Putamen (tissue), 1 donor: ENCODE measurements at regions not wholly inside any gene's neighbourhood (a gene's known extent, or its start where the extent isn't known, plus 50 kb on each side); places are given as distances from the start of the nearest gene placed in this dataset.

Source experiments
- DNase-seq: peaks from one replicate; pipeline ENCODE4 v3.0.0-alpha.2; 2016; ENCODE audit warnings: low spot score

- no peak for DNase-seq
Observed at GRCh38 chr10:83935339-83935736, 204.0 kb upstream of the GHITM start.

GRCh38 chr10:83935911-83936310 lies 203.4 kb upstream of the GHITM start:
- no peak for DNase-seq

DNA sequence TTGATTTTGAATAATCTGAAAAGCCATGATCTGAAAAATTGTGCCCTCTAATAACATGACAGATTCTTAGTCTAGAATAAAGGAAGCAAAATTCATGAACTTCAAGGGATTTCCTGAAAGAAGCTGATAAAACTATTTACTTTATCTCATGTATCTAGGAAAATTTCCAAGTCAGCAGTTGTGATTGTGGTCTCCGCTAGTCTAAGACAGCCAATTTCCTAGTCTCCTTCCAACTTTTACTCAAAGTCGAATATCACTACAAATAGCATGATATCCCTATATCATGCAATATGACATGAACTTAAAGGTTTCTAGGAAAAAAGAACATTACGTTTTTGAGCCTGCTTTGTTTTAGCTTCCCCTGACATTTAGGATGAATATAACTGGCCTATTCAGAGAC lies 202.1 kb upstream of the GHITM start:
- DNase-seq: no peak

DNA sequence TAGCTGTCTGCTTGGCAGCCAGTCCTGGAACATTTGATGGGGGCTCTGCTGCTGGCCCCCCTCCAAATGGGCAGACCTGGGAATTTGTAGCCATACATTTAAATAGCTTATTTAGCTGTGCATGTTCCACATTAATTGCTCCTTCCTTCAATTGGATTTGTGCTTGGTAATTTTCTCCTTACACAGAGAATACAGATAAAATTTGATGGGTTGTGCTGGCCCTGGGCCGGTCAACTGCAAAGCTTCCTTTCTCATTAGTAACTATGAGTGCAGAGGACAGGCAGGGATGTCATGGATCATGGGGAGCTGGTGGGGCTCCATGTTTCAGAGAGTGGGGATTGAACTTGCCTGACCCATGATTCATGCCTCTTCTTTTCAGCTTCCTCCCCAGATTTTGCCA lies 201.5 kb upstream of the GHITM start:
- DNase-seq: no peak

DNA sequence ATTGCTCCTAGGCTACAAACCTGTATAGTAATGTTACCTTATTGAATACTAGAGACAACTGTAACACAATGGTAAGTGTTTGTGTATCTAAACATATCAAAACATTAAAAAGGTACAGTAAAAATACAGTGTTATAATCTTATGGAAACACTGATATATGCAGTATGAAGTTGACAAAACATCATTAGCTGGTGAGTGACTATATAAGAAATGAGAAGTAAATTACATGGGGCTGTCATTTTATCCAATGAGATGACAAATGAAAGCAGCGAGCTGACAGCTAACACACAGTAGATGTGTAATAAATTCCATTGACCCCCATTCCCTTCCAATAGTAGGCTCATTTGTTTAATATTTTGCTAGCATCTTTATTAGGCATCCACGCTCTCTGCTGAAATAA lies 198.1 kb upstream of the GHITM start:
- no peak for DNase-seq

DNA sequence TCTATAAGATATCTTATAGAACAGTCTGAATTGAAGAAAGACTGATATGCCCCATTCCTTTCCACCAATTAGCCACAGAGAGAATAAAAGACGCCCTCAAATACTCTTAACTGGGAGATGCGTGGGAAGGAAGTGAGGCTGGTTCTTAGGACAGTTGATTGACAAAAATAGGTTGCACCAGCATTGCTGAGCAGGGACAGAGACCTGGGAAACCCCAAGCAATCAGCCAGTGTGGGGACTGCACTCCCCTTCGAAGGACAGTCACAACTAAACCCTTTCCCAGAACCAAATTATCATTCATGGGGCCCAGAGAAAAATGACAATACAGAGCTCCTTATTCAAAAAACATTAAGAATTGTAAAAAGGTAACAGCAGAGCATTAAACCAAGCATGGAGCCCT lies 196.9 kb upstream of the GHITM start:
- no peak for DNase-seq

- no peak for DNase-seq
Observed at GRCh38 chr10:83943049-83943448, 196.3 kb upstream of the GHITM start.

DNA sequence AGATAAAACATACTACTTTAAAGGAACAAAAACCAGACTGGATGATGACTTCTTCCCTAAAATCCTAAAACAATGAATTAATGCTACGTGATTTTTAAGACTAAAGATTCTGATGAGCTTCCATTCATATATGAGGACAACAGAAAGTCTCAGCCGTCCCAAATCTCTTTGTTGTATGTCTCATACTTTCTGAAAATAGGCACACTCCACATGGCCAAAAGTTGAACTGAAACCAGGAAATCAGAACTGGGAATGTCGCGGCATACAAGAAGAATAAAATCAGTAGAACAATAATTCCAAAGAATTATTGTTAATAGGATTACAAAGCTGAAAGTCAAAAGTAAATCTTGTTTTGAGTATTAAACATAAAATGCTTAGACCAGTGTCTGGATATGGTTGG lies 195.4 kb upstream of the GHITM start:
- peak; percentile 14 for DNase-seq

DNA sequence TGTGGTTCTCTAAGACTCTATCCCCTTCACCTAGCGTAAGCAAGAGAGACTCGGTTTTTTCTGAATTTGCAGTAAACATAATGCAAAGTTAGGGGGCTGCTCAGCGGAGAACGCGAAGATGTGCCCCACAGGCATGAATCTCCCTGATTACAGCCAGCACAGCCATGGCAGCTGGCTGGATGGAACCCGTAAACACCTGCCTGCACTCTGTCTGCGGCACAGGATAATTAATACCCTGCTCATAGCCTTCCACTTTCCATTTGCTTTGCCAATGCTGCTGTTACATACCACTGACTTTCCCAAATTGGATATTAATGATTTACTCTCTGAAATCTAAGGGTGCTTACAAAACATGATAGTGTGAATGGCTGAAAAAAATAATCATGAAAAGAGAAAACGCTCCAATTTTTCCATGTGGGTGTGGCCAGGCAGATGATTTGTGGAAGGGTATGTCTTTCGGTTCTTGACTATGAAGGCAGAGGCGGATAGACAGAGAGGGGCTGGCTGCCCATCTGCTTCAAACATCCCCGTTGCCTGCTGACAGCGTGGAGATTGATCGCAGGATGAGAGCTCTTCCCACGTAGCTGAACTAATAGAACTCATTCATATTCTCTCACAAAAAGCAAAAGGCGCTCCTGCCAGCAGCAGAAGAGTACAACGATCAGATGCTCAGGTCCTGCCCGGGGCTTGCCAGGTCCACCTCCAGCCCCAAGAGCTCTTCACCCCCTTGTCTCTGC lies 193.2 kb upstream of the GHITM start:
- DNase-seq: no peak

DNA sequence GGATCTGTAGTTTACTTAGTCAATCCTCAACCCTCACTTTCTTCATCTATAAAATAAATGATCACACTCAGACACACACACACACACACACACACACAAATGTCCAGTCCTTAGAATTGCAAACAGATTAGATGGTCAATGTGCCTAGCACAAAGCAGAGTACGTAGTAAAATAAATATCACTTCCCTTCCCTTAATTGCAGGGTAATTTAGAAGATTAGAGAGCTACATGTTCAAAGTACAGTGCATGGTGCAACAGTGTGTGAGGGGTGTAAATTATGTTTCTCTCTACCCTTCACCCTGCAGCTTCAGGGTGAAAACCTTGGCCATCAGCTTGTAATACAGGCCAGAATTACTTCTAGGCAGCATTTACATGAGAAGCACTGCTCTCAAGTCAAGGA lies 187.0 kb upstream of the GHITM start:
- no peak for DNase-seq

- DNase-seq: no peak
Observed at GRCh38 chr10:83953589-83953988, 185.7 kb upstream of the GHITM start.

- no peak for DNase-seq
Observed at GRCh38 chr10:83954193-83954799, 185.0 kb upstream of the GHITM start.

DNA sequence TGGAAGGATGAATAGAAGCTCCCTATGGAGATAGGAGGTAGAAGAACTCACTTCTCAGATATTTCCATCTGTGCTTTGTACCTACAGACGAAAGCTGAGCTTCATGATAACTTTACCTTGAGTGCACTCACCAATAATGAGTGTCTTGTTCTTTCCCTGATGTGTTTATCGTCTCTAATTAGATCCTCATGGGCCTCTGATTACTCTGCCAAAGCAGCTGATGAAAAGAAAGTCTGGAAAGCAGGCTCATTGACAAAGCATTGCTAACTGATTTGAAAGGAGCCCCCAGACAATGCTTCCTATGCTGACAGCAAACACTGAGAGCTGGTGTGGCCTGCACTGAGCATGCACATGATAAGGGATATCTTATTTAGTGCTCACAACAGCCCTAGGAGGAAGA lies 183.9 kb upstream of the GHITM start:
- no peak for DNase-seq

DNA sequence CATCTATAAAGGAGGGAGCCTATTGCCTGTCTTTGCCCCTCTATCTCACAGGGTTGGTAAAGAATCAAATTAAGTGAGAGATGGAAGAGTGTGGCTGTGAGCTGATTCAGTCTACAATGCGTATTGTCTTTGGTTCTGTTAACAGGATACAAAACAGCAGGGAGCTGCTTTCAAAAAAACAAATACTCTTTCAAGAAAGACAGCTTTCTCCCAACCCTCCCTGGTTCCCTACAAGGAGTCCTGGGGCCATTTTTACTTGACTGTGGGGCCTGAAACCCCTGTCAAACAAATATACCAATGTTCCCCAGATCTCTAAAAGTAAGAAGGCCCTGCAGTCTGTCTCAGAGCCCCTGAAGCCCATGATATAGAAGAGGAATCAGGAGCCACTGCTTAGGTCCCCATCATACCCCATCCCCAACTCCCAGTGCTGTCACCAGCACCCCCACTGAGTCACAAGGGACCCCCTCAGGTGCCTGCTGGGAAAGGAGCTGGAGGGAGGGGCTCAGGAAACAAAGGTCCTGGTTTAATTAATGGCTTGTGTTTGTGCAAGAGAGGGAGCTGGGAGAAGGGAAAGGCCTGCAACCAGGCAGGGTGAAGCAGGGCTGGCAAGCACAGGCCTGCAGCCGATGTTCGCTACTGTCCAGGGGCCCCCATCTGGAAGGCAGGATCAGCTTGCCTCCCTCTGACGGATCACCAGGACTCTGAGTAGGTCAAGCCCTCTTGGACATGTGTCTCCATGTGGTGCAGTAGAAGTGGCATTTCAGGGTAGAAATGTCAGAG lies 182.0 kb upstream of the GHITM start:
- no peak for DNase-seq

GRCh38 chr10:83959328-83959727 lies 180.0 kb upstream of the GHITM start:
- DNase-seq: no peak

- DNase-seq: no peak
Observed at GRCh38 chr10:83960125-83960524, 179.2 kb upstream of the GHITM start.

DNA sequence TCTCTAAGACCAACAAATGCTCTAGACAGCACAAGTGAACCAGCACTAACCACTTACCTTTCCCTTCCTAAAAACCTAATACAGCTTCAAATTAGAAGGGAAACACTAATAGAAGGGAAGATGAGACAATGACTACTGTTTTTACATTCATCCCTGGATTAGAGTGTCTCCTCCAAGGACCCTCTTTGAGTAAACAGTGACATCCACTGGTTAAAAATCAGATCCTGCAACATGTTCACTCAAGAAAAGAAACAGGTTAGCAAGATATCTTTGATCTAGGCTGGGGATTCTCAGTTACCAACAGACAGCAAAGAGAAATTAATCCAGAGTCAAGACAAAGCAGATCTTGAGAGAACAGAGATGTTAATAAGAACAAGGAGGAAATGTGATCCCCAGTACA lies 177.7 kb upstream of the GHITM start:
- no peak for DNase-seq

DNA sequence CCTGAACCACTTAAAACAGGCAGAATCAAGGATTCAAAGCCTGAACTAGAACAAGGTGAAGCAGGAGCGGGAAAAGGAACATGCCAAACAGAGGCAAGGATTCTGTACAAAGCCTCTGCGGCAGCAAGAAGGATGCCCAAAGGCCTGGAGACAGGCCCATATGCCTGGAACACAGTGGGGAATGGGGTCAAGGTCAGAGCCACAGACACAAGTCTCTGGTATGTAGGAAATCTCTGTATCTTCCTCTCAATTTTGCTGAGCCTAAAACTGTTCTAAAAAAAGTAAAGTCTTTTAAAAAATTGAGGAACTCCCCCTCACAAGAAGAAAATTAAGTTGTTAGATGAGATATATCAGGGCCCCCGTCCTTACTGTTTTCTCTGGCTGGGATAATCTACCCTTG lies 175.9 kb upstream of the GHITM start:
- no peak for DNase-seq

GRCh38 chr10:83965473-83965872 lies 173.8 kb upstream of the GHITM start:
- DNase-seq: no peak

- DNase-seq: no peak
Observed at GRCh38 chr10:83968052-83968451, 171.3 kb upstream of the GHITM start.

GRCh38 chr10:83978681-83979383 lies 160.5 kb upstream of the GHITM start:
- no peak for DNase-seq

GRCh38 chr10:83982812-83983211 lies 156.5 kb upstream of the GHITM start:
- DNase-seq: no peak
